SHP77 (cell line): ENCODE measurements at regions not wholly inside any gene's neighbourhood (a gene's known extent, or its start where the extent isn't known, plus 50 kb on each side); places are given as distances from the start of the nearest gene placed in this dataset.
"Not testable (repeated sequence)": the region's sequence is repeated elsewhere in the genome, so short reads cannot be mapped to it uniquely, and the experiment has no call there.

Source experiments
- DNase-seq, 2 experiments: peaks; one replicate each; lab custom pipeline; 2025; lab: John Stamatoyannopoulos, UW

DNA sequence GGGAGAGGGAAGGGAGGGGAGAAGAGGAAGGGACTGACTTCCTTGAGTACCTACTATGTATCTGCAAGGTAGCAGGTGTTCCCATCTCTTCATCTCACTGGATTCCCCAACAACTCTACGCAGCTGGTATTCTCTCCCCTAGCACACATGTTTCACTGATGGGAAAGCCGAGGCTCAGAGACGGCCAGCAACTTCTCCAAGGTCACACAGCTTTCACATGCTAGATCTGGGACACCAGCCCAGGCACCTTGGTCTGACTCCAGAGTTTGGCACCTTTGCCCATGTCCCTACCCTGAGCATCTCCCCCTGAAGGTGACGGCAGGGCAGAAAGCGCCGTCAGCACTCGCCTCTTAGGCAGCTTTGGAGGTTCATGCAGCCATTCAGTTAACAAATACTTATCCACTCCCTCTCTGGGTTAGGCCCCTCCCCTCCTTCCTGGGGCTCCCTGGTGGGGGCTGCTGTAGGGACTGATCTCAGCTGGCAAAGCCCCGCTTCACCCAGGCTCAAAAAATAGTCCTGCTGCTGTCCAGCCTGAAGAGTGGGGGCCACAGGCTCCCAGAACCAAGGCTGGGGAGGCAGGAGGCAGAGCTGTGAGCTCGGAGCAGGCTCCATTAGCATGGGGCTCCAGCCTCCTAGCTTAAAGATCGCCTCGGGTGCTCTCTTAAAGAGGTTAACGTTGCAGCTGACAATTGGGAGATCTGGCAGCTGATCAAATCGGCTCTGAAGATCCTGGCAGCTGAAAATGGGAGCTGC is 79.4 kb downstream of the IGLL1 start:
- DNase-seq: no peak

DNA sequence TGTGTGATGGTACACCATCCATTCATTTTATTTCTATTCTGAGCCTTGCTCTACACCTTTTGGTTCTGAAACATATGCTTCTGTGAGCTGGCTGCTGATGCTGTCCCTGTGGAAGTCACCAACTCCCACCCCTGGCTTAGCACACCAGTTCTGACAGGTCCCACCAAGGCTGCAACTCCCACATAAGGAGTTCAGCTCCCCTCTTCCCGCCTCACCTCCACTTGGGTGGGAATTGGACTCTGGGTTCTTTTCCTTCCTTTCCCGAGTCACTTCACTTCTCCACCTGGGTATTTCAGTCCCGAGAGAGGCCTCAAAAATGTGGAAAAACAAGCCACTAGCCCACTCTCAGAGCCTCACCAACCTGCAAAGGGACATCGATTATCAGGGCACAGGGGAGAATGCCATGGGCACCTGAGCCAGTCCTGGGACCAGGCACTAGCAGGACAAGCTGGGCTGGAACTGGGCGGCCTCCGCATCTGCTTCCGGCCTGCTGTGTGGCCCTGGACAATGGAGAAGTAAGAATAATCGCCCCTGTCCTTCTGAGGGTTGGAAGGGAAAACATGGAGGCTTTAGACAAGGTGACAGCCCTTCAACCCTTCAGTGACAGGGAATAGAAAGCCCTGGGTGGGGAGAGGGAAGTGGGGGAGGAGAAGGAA is 80.1 kb downstream of the IGLL1 start:
- DNase-seq: no peak

DNA sequence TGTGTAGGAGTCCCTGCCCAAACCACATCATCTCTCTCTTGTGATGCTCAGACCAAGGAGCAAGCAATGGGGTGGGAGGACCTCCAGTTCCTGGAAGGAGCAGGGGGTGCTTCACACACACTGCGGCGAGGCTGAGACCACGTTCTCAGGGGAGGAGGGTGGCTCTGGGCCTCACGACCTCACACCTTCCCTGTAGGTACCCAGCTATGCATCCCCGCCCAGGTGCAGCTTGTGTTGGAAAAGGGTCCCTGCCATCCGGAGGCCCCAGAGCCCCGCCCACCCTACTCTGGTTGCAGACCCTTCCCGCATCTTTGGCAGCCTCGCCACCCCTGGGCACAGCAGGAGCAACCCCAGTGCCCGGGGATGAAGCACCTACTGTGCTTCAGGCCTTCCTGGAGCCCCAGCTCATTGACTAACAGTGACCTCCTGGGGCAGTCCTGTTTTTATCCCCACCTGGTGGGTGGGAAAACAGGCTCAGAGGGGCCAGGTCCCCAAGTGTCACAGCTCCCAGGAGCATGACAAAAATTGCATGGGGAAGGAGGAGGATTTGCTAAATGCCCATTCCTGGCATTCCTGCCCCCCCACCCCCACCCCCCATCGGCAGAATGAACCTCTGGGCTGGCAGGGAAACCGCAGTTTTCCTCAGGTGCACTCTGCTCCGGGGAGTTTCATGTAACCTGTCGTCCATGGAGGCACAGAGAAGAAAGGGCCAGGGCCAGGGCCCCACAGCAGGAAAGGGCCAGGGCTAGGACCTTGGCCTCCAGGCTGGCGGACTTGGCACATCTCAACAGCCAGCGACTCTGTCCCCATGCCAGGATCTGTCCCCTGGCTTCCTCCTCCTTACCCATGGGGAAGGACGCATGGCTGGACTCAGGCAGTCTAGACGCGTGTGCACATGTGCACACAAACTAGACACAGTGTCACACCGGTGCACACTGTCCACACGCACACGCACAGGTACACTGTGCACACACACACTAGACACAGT is 81.0 kb downstream of the IGLL1 start:
- no peak for DNase-seq

DNA sequence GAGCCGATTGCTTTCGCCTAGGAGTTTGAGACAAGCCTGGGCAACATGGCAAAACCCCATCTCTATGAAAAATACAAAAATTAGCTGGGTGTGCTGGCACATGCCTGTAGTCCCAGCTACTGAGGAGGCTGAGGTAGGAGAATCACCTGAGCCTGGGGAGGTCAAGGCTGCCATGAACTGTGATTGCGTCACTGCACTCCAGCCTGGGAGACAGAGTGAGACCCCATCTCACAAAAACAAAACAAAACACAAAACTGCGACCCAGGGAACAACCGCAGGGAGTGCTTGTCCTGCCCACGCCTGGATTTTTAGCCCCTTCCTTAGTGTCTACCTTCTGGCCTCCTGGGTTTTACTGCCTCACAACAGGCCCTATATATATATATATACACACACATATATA is 82.2 kb downstream of the IGLL1 start:
- not testable (repeated sequence) for DNase-seq

DNA sequence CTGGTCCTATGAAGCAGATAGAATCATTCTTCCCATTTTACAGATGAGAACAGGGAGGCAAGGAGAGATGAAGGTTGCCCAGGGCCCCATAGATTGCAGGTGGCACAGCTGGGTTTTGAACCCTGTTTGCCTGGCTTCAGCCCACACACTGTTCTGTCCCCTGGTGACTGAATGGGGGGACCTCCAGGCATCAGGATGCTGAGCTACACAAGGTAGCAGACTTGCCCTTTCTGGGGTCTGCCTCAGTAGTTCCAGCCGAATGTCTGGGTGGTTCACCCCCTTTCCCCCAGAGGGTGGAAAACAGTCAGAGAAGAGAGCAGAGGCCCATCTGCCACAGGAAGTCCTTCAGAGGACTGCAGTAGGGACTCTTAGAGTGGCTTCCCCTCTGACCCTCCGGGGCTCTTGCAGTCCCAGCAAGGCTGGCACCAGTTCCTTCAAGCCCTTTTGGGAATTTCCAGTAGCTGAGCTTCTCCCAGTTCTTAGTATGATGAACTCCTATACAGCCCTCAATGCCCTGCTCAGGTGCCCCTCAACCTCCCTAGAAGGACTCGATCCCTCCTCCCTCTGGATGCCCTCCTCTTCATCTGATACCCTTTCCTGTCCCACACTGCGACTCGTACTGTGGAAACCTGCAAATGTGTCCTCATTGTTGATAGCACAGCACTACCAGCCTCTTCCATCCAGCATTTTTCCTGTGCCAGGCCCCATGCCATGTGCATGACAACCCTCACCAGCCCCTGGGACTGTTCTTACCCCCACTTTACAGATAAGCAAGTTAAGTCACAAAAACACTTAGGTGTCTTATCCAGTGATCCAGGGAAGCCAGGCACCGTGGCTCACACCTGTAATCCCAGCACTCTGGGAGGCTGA is 82.8 kb downstream of the IGLL1 start:
- no peak for DNase-seq

DNA sequence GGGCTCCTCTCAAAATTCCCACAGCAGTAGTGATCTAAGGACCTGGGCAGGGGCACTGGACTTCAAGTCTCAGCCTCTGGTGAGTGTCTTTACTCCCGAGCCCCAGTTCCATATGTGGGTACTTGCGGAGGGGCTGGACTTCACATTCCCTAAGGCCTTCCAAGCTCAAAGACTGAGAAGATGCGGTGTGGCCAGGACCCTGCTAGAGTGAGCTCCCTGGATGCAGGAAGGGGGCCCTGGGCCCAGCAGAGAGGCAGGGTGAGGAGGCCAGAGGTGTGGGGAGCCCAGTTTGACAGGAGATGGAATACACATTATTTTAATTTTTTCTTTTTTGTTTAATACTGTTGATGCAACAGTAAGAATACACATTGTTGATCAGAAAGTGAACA is 83.7 kb downstream of the IGLL1 start:
- no peak for DNase-seq

DNA sequence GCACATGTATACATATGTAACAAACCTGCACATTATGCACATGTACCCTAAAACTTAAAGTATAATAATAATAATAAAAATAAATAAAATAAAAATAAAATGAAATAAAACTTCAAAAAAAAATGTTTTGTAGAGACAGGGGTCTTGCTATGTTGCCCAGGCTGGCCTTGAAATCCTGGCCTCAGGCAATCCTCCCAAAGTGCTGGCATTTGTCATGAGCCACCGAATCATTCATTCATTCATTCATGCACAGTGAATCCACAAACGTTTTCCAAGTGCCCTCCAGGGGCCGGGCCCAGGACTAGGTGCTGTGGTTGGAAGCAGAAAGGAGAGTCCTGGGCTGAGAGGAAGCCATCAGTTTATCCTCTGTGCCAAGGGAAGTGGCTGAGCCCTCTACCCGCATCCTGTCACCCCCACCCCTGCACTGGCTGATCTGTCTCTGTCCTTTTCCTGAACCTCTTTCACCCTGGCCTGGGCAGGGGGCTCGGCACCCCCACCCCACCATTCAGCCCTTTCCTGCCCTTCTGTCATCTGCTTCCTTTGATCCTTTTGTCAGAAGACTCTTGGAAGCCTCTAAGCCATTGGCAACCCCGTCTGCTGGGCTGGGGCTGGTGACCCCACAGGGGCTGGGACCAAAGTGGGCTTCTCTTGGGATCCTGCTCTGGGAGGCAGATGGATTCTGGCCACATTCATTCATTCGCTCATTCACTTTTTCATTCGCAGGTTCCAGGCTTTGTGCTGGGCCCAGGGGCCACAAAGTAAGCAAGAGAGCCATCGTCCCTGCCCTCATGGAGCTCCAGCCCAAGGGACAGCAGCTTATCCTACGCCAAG is 84.3 kb downstream of the IGLL1 start:
- DNase-seq: no peak

DNA sequence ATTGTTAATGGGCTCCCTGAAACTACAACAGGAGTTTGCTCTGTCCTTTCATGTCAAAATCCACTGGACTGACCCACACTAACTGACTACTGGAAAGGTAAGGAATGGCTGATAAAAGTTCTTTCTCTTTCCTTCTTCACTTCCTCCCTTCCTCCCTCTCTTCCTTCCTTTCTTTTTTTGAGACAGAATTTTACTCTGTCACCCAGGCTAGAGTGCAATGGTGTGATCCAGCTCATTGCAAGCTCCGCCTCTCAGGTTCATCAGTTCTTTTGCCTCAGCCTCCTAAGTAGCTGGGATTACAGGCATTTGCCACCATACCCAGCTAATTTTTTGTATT is 85.2 kb downstream of the IGLL1 start:
- DNase-seq: no peak

DNA sequence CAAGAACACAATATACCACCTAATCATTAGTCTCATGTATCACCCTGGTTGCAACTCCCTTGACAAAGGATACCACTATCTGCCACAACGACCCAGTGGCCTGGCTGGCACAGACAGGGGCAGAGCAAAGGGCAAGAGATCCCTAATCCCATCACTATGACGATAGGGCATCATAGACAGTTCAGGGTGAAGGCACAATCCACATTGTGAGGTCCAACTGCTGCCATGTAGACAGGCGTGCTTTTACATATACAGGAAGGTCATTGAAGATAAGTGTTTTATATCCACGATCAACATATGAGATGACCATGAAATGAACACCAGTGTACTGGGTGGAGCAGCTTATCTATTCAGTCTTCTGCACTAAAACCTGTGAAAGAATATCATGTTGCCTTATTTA is 94.6 kb downstream of the IGLL1 start:
- DNase-seq: no peak

DNA sequence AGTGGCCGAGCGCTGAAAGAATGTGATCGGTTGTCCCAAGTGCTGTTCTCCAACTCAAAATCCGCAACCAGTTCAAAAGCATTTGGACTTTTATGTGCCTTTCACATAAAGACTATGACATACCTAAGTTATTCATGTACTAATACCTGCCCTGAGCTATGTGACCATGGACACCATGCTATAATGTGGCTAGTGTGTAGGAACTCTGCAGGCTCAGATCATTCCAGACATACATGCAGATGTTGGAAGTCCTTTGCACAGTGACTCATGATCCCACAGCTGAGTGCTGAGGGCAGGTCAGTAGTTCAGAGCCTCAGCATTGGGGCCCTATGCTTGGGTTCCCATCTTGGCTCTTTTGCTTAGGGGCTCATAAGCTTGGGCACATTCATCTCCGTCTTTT is 95.4 kb downstream of the IGLL1 start:
- no peak for DNase-seq

DNA sequence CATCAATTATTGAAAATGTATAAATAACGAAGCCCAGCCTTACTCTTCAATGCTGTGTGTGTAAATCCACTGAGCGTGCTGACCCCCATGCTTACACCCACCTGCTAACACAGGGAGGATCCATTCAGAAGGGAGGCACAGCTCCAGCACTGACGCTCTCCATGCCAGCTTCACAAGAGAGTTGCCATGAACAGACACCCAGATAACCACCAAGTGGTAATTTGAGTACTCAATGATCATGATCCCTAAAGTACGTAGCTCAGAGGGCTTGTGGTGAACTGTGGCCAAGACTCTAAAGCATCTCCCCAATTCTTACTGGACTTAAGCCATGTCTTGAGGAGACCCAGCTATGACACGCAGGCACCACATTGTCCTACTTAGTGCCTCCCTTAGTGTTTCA is 98.7 kb downstream of the IGLL1 start:
- DNase-seq: no peak

DNA sequence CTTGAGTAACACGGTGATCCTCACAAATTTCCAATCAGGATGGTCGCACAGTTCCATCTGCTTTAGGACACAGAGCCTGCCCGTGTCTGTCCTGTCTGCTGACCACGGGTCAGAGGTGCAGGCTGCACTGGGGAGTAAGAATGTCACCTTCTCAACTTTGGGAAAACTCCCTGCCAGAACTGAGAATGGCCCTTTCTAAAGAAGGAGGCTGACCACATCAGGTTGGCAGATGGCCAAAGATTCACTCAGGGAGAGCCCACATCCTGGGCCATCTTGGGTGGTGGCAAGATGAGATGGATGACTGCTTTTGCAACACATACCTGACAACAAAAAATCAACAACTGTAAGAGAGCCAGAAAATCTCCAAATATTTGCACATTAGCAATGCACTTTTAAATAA is 101.9 kb downstream of the IGLL1 start:
- no peak for DNase-seq

DNA sequence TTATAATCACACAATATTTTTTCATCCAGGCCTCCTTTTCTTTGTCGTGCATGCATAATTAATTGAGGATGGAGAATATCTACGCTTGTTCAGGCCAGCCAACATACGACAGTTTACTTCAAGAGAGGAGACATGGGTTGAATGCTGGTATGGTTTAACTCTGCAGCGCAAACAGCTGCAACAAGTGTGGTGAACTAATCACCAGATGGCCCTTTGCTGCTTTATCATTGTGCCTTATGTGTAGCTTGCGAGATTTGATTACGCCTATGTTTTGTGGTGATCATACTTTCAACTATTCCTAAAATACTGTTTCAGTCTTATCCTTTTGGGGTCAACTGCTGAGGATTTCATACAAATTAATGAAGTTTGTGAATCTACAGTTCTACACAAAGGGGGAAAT is 105.6 kb downstream of the IGLL1 start:
- not testable (repeated sequence) for DNase-seq

DNA sequence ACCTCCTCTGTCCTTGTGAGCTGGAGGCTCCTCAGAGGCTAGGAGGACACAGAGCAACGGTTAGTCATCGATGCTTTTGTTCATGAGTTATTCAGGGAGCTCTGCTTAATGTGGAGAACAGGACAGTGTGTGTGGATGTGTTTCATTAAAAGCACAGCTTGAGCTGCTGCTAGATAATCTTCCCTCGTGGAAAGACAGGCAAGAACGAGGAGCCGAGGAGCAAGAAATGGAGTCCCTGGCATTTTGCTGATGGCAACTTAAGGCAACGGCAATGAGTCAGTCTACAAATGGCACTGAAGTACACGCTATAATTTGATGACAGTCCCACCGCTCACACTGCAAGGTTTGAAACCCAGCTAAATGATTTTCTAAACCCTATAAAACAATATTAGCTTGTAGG is 106.2 kb downstream of the IGLL1 start:
- no peak for DNase-seq

DNA sequence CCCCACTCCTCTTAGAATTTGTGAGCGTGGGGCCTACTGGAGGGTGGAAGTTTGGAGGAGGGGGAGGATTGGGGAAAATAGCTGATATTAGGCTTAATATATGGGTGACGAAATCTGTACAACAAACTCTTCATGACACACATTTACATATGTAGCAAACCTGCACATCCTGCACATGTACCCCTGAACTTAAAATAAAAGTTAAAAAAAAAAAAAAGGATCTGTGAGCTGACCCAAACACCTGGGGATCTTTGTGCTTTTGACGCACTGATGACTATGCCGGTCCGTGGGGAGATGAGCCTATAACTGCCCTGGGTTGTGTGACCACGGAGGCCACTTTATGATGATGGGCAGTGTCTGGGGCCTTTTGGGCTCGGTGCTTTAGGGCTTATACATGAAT is 107.7 kb downstream of the IGLL1 start:
- DNase-seq: not testable (repeated sequence)

DNA sequence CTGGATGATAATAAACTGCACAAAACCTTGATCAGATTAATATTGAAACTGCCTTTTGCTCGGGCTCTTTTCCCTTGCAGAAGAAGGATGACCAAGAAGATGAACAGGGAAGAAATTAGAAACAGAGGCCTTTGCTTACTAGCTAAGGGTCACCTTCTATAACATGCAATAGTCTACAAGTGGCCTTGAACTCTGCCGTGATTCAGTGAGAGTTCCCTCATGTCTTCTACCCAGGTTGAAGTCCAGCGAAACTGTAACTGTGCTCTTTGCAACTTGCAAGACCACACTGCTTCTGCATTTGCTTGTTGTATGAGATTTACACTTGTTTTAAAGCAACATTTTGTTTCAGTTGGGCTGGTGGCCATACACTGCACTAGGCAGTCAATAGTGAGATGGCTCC is 108.4 kb downstream of the IGLL1 start:
- DNase-seq: no peak

DNA sequence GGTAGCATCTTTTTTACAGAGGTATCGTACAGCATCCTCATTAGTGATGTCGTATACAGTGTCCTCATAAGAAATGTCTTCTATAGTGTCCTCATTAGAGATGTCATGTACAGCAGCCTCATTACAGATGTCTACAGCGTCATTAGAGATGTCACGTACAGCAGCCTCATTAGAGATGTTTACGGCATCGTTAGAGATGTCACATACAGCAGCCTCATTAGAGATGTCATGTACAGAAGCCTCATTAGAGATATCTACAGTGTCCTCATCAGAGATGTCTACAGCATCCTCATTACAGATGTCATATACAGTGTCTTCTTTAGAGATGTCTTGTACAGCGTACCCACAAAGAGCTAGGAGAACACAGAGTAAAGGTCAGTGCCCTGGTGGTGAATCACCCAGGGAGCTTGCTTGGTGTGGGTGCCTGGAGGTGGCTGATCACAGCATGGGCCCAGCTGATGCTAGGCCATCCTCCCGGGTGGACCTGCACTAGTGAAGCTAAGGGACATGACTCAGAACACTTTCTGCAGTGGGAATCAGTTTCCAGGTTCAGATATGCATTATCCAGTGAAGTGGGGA is 109.2 kb downstream of the IGLL1 start:
- DNase-seq: no peak

DNA sequence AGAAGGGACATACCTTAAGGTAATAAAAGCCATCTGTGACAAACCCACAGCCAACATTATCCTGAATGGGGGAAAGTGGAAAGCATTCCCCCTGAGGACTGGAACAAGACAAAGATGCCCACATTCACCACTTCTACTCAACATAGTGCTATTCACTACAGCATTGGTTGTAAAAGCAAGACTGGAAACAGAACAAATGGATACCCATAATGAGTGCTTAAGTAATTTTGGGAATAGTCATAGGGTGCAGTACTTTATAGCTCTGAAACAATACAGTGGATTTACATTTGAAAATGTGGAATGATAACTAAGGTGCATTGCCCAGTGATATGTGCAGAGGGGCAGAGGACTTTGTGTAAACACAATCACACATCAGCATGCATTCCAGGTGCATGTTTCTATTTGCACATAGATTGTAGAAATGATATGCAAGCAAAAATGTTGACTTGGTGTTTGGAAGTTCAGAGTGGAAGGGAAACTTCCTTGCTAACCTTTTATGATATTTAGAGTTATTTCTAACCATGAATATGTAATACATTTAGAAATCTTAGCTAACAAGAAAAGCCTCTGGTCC is 112.3 kb downstream of the IGLL1 start:
- DNase-seq: no peak

DNA sequence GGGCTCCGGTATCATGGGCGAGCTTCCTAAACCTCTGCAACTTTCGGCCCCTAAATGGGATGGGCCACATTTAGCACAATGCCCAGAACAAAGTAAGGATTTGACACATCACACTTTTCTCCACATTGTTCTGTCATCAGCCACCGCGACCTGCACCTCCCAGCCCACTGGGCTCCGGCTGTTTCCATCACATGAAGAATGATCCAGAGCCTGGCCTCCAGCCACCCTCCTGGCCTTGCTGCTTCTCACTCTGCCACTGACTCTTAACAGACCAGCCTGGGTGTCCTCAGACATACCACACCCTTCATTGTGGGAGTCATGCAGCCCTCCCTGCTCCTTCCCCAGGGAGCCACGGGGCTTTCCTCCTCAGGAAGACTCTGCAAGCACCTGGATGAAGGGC is 113.7 kb downstream of the IGLL1 start:
- DNase-seq: no peak

DNA sequence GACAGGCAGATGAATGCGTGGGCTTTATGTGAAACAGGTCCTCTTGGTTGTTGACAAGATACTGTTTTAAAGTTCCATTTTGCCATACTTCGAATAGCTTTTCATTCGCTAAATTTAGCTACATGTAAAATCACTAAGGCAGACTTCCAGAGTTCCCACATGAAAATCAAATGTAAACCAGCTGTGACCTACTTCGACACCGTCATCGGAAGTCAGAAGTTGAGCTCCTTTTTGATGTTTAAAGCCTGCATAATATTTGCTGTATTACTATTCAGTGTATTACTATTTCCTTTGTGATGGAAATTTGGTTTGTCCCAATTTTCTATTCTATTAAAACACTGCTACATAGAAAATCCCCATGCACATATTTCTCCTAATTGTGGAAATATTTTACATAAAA is 115.3 kb downstream of the IGLL1 start:
- not testable (repeated sequence) for DNase-seq
